SK-N-SH treated with all-trans-retinoic acid at 6 μM for 48 hours (cell line): ENCODE measurements at regions not wholly inside any gene's neighbourhood (a gene's known extent, or its start where the extent isn't known, plus 50 kb on each side); places are given as distances from the start of the nearest gene placed in this dataset.
"Not testable (repeated sequence)": the region's sequence is repeated elsewhere in the genome, so short reads cannot be mapped to it uniquely, and the experiment has no call there.

Source experiments
- ARNTL ChIP-seq: fragments of 450-650 bp; formaldehyde crosslinking; IDR thresholded peaks from 2 replicates; pipeline ENCODE4 v1.5.0; 2020; ENCODE audit warnings: low read depth, mild to moderate bottlenecking, moderate library complexity, borderline replicate concordance
- CREB5 ChIP-seq: fragments of 250-450 bp; sonication (Bioruptor Pico); IDR thresholded peaks from 2 replicates; pipeline ENCODE4 v1.5.1; 2020; ENCODE audit warnings: low read depth, mild to moderate bottlenecking, moderate library complexity
- CSRNP3 ChIP-seq: fragments of 250-450 bp; sonication (Bioruptor Pico); IDR thresholded peaks from 2 replicates; pipeline ENCODE4 v1.5.1; 2021; ENCODE audit warnings: mild to moderate bottlenecking, moderate library complexity
- PATZ1 ChIP-seq: fragments of 250-450 bp; sonication (Bioruptor Pico); IDR thresholded peaks from 2 replicates; pipeline ENCODE4 v1.8.0; 2020; ENCODE audit warnings: mild to moderate bottlenecking, moderate library complexity, borderline replicate concordance
- RARB ChIP-seq: fragments of 250-450 bp; sonication (Bioruptor Pico); IDR thresholded peaks from 2 replicates; pipeline ENCODE4 v1.8.0; 2021; ENCODE audit warnings: mild to moderate bottlenecking, moderate library complexity
- SNAI2 ChIP-seq: fragments of 250-450 bp; sonication (Bioruptor Pico); IDR thresholded peaks from 2 replicates; pipeline ENCODE4 v1.5.0; 2020; ENCODE audit warnings: mild to moderate bottlenecking, moderate library complexity
- ZFP30 ChIP-seq: fragments of 450-650 bp; formaldehyde crosslinking; IDR thresholded peaks from 2 replicates; pipeline ENCODE4 v1.5.0; 2022; ENCODE audit warnings: mild to moderate bottlenecking, moderate library complexity

- not testable (repeated sequence) for TF ChIP-seq ZFP30 (CRISPR knock-in tag); ARNTL (CRISPR knock-in tag); CREB5 (CRISPR knock-in tag); CSRNP3; SNAI2 (CRISPR knock-in tag); RARB; PATZ1
These were observed 72.5 kb upstream of the BCL6 start for GRCh38 chr3:187817766-187818165.
